Neural cell (in vitro differentiated cells): ENCODE measurements at regions not wholly inside any gene's neighbourhood (a gene's known extent, or its start where the extent isn't known, plus 50 kb on each side); places are given as distances from the start of the nearest gene placed in this dataset.

ENCODE experiments used
- CTCF ChIP-seq: fragments of 450-650 bp; IDR thresholded peaks from 2 replicates; pipeline ENCODE4 v1.5.1; 2014; ENCODE audit warnings: antibody characterized with exemption, mild to moderate bottlenecking, moderate library complexity; ENCODE audit not compliant: poor library complexity, severe bottlenecking
- EP300 ChIP-seq: fragments of 450-650 bp; conservative IDR thresholded peaks from 2 replicates; pipeline ENCODE4 v1.6.1; 2014; ENCODE audit warnings: antibody characterized with exemption, mild to moderate bottlenecking, moderate library complexity; ENCODE audit not compliant: poor library complexity, severe bottlenecking
- TF ChIP-seq, protein P1 (sequence below): IDR thresholded peaks from 2 replicates; pipeline ENCODE4 v1.6.1; 2012; ENCODE audit warnings: borderline replicate concordance

DNA sequence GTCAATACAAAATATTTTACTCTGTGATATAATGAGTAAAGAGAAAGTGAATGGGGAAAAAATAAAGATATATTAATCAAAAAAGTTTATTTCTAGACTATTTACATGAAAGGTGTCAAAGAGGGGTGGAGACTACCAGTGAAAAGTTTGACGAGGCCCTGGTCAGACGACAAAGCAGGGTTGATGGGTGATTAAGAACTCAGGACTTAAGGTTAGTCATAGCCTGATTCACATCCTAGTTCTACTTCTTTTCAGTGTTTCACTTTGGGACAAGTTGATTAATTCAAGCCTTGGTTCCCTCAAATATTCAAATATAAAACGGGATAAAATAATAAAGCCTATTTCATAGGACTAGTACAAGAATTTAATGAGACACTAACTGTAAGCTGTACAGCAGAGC, 178.2 kb upstream of the HS3ST5 start:
- TF ChIP-seq CTCF (no peak), EP300 (no peak)
- TF ChIP-seq, protein P1, sequence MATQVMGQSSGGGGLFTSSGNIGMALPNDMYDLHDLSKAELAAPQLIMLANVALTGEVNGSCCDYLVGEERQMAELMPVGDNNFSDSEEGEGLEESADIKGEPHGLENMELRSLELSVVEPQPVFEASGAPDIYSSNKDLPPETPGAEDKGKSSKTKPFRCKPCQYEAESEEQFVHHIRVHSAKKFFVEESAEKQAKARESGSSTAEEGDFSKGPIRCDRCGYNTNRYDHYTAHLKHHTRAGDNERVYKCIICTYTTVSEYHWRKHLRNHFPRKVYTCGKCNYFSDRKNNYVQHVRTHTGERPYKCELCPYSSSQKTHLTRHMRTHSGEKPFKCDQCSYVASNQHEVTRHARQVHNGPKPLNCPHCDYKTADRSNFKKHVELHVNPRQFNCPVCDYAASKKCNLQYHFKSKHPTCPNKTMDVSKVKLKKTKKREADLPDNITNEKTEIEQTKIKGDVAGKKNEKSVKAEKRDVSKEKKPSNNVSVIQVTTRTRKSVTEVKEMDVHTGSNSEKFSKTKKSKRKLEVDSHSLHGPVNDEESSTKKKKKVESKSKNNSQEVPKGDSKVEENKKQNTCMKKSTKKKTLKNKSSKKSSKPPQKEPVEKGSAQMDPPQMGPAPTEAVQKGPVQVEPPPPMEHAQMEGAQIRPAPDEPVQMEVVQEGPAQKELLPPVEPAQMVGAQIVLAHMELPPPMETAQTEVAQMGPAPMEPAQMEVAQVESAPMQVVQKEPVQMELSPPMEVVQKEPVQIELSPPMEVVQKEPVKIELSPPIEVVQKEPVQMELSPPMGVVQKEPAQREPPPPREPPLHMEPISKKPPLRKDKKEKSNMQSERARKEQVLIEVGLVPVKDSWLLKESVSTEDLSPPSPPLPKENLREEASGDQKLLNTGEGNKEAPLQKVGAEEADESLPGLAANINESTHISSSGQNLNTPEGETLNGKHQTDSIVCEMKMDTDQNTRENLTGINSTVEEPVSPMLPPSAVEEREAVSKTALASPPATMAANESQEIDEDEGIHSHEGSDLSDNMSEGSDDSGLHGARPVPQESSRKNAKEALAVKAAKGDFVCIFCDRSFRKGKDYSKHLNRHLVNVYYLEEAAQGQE: no peak
